HG02763 (cell line): ENCODE measurements at regions not wholly inside any gene's neighbourhood (a gene's known extent, or its start where the extent isn't known, plus 50 kb on each side); places are given as distances from the start of the nearest gene placed in this dataset.

ENCODE experiments used
- ATAC-seq: cut with Tn5 transposase; IDR thresholded peaks from one replicate; pipeline ENCODE4 v1.9.1; 2021; ENCODE audit warnings: mild to moderate bottlenecking, moderate library complexity; ENCODE audit not compliant: unreplicated experiment

- ATAC-seq: no peak
Measured at GRCh38 chr9:18331310-18331684, 142.7 kb upstream of the ADAMTSL1 start.

GRCh38 chr9:18331808-18332209, 142.1 kb upstream of the ADAMTSL1 start:
- ATAC-seq: no peak

- ATAC-seq: no peak
Measured at GRCh38 chr9:18333157-18333556, 140.8 kb upstream of the ADAMTSL1 start.

GRCh38 chr9:18335825-18336224, 138.1 kb upstream of the ADAMTSL1 start:
- no peak for ATAC-seq

- ATAC-seq: no peak
Measured at GRCh38 chr9:18338042-18338441, 135.9 kb upstream of the ADAMTSL1 start.

GRCh38 chr9:18343784-18344183, 130.2 kb upstream of the ADAMTSL1 start:
- ATAC-seq: no peak

- no peak for ATAC-seq
Measured at GRCh38 chr9:18346745-18347144, 127.2 kb upstream of the ADAMTSL1 start.

GRCh38 chr9:18347386-18348082, 126.4 kb upstream of the ADAMTSL1 start:
- ATAC-seq: no peak

- no peak for ATAC-seq
Measured at GRCh38 chr9:18348083-18348475, 125.9 kb upstream of the ADAMTSL1 start.

GRCh38 chr9:18349530-18349929, 124.4 kb upstream of the ADAMTSL1 start:
- ATAC-seq: no peak

GRCh38 chr9:18350036-18350435, 123.9 kb upstream of the ADAMTSL1 start:
- no peak for ATAC-seq

- ATAC-seq: no peak
Measured at GRCh38 chr9:18350995-18351595, 122.9 kb upstream of the ADAMTSL1 start.

GRCh38 chr9:18352711-18353110, 121.2 kb upstream of the ADAMTSL1 start:
- ATAC-seq: no peak

- ATAC-seq: no peak
Measured at GRCh38 chr9:18353473-18353872, 120.5 kb upstream of the ADAMTSL1 start.

GRCh38 chr9:18357321-18357720, 116.6 kb upstream of the ADAMTSL1 start:
- no peak for ATAC-seq

GRCh38 chr9:18358325-18358724, 115.6 kb upstream of the ADAMTSL1 start:
- no peak for ATAC-seq

- ATAC-seq: no peak
Measured at GRCh38 chr9:18359335-18359734, 114.6 kb upstream of the ADAMTSL1 start.

GRCh38 chr9:18360005-18360404, 113.9 kb upstream of the ADAMTSL1 start:
- ATAC-seq: no peak

GRCh38 chr9:18361646-18362045, 112.3 kb upstream of the ADAMTSL1 start:
- no peak for ATAC-seq

GRCh38 chr9:18362166-18362565, 111.8 kb upstream of the ADAMTSL1 start:
- no peak for ATAC-seq

- ATAC-seq: no peak
Measured at GRCh38 chr9:18362901-18363685, 110.9 kb upstream of the ADAMTSL1 start.

- ATAC-seq: no peak
Measured at GRCh38 chr9:18365651-18366050, 108.3 kb upstream of the ADAMTSL1 start.
